Fibroblast of villous mesenchyme (primary cell): ENCODE measurements at regions not wholly inside any gene's neighbourhood (a gene's known extent, or its start where the extent isn't known, plus 50 kb on each side); places are given as distances from the start of the nearest gene placed in this dataset.

Experiments
- DNase-seq: peaks from one replicate; pipeline ENCODE4 v3.0.0-alpha.2; 2010; ENCODE audit warnings: low read depth
- H3K4me3 ChIP-seq: 2 replicates; pipeline ENCODE4 v1.5.1; 2011; ENCODE audit warnings: low read depth, mild to moderate bottlenecking, low read length
- TF ChIP-seq, protein P1 (sequence below): IDR thresholded peaks from 2 replicates; pipeline ENCODE4 v1.5.1; 2012; ENCODE audit warnings: low read depth, mild to moderate bottlenecking, low read length; ENCODE audit not compliant: insufficient read depth

DNA sequence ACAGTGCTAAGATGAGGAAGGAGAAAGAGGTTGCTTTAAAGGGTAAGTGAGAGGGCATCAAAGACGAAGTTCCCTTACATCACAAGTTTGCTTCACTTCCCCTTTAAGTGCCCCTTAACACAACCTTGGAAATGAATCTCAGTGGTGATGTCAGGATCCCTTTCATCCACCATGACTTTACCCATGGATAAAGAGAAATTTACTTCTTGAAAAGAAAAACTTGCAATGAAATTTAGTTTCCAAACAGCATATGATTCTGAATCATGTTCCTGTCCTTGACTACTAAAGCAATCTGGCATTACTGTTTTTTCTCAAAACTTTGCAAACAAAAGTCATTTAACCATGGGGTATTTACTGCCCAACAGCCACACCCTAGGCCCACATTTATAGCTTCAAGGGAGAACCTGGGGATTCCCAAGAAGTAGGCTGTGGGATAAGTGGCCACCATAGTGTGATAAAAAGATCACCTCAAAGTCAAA lies 135.9 kb downstream of the ITGB8 start:
- TF ChIP-seq, protein P1, sequence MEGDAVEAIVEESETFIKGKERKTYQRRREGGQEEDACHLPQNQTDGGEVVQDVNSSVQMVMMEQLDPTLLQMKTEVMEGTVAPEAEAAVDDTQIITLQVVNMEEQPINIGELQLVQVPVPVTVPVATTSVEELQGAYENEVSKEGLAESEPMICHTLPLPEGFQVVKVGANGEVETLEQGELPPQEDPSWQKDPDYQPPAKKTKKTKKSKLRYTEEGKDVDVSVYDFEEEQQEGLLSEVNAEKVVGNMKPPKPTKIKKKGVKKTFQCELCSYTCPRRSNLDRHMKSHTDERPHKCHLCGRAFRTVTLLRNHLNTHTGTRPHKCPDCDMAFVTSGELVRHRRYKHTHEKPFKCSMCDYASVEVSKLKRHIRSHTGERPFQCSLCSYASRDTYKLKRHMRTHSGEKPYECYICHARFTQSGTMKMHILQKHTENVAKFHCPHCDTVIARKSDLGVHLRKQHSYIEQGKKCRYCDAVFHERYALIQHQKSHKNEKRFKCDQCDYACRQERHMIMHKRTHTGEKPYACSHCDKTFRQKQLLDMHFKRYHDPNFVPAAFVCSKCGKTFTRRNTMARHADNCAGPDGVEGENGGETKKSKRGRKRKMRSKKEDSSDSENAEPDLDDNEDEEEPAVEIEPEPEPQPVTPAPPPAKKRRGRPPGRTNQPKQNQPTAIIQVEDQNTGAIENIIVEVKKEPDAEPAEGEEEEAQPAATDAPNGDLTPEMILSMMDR = no peak
- DNase-seq = no peak
- no peak overlapping the region for H3K4me3 ChIP-seq

DNA sequence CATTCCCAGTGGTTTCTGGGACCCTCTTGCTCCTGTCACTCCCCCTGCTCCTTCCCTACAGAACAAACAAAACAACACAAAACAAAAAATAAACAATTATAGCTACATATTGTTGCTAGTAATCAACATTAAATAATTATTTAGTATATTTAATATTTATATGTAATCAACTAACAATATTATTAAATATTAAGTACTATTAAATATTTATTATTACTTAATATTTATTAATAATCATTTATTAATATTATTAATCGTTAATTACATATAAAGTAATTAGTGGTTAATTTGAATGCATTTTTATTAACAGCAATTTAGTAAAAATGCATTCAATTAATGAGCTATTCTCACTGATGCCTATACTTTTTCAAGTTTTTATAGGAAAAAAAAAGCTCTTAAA lies 139.4 kb downstream of the ITGB8 start:
- TF ChIP-seq, protein P1 = no peak
- DNase-seq = no peak
- H3K4me3 ChIP-seq = no peak overlapping the region

DNA sequence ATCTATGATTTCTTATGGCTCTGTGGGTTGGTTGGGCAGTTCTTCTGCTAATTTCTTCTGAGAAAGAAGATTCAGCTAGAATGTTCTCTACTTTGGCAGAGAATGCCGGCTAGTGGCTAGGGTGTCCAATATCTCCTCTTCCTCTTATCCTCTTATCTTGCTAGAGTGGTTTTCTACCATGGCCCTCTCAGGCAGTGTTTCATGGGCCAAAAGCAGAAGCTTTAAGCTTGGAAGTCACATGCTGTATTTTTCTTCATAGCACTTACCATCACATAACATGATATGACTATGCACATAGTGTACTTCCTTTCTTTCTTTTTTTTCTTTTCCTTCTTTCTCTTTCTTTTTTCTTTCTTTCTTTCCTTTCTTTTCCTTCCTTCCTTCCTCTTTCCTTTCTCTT lies 140.0 kb downstream of the ITGB8 start:
- DNase-seq = no peak
- no peak overlapping the region for H3K4me3 ChIP-seq
- TF ChIP-seq, protein P1 = no peak

DNA sequence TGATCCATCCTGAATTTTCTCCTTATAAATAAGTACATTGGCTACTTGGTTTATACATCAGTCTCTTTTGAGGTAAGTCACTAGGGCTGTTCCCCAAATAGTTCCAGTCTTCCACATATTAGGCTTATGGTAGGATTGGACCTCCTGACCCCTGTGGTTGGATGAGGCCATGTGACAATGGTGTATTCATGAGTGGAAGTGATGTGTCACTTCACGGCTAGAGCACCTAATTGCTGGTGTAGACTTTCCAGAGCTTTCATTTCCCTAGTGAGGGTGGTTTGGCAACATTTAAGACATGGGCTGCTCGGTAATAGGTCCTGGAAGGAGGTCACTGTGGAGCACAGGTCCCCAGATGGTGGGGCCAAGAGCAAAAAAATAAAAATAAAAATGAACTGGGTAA lies 141.2 kb upstream of the ABCB5 start:
- H3K4me3 ChIP-seq = no peak overlapping the region
- TF ChIP-seq, protein P1 = no peak
- DNase-seq = no peak

DNA sequence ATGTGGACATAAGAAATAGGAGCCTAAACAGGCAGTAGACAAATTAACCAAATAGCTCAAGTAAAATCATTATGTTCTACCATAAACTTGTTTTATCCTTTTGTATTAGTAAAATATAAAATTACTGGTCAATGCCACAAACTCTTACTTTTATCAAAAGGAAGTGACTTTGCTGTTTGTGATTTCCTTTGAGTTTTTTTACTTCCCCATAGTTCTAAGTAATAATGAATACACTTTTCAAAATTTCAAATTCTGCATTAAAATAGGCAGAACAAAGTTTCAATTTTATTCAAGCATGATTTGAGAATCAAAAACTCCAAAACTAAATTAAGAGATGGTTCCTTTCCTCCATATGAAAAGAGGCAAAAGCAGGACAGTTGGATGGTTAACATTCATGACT lies 139.7 kb upstream of the ABCB5 start:
- DNase-seq = no peak
- TF ChIP-seq, protein P1 = no peak
- H3K4me3 ChIP-seq = no peak overlapping the region

DNA sequence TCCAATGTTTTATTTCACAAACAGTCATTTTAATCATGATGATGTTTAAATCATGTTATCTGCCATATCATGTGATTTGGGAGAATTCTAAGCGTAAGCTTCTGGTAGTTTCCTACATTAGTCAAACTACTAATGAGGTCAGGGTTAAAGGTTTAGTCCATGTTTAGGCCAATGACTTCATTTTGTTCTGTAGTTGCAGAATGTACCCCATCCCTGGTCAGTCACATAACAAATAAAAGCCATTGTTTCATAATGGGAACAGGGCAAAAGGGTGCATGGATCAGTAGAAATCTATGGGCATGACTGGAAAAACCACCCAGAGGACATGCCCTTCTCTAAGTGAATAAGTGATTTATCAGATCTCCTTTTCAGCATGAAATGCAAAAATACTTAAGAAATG lies 138.4 kb upstream of the ABCB5 start:
- no peak overlapping the region for H3K4me3 ChIP-seq
- no peak for DNase-seq
- TF ChIP-seq, protein P1 = no peak

DNA sequence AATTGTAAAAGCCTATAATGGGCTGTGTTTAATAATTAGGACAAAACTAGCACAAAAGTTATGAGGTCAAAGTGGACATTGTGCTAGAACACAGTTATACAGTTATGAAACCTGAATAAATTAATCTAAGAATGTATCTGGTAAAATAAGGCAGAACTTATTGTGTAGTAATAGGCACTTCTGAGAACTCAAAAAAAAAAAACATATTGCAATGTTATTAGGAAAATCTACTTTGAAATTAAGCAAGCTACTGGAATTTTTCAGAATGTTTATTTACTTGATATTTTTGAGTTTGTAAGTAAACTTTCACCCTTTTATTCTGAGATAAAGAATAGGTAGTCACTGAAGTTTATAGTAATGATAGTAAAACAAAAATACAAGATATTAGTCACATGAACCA lies 135.8 kb upstream of the ABCB5 start:
- DNase-seq = no peak
- H3K4me3 ChIP-seq = no peak overlapping the region
- TF ChIP-seq, protein P1 = no peak
